Activated CD4-positive, alpha-beta T cell treated with anti-CD3 and anti-CD28 coated beads, Interleukin-2, amount 50 U/mL, for 4 hours (primary cell): ENCODE measurements at regions not wholly inside any gene's neighbourhood (a gene's known extent, or its start where the extent isn't known, plus 50 kb on each side); places are given as distances from the start of the nearest gene placed in this dataset.

Experiments
- DNase-seq, 2 experiments: peaks; one replicate each; pipeline ENCODE4 v3.0.0-alpha.2; 2020

- DNase-seq, result no peak
Observed at GRCh38 chr2:12090072-12090471, 343.6 kb downstream of the LPIN1 start.

GRCh38 chr2:12090590-12090989 lies 344.2 kb downstream of the LPIN1 start:
- DNase-seq, result no peak

- DNase-seq, result no peak
Observed at GRCh38 chr2:12091201-12091806, 344.9 kb downstream of the LPIN1 start.

- DNase-seq, result no peak
Observed at GRCh38 chr2:12094134-12094533, 347.7 kb downstream of the LPIN1 start.

- DNase-seq, result no peak
Observed at GRCh38 chr2:12096051-12096787, 349.8 kb downstream of the LPIN1 start.

GRCh38 chr2:12096788-12097449 lies 350.5 kb downstream of the LPIN1 start:
- DNase-seq, result no peak

GRCh38 chr2:12097859-12098258 lies 351.4 kb downstream of the LPIN1 start:
- no peak for DNase-seq

- no peak for DNase-seq
Observed at GRCh38 chr2:12099374-12099773, 352.9 kb downstream of the LPIN1 start.

GRCh38 chr2:12102679-12103078 lies 356.2 kb downstream of the LPIN1 start:
- no peak for DNase-seq

GRCh38 chr2:12105180-12105579 lies 358.7 kb downstream of the LPIN1 start:
- DNase-seq, result no peak

- DNase-seq, result peak in 1 of 2 experiments; percentile 7
Observed at GRCh38 chr2:12106440-12107080, 360.1 kb downstream of the LPIN1 start.

- DNase-seq, result no peak
Observed at GRCh38 chr2:12107321-12107720, 360.9 kb downstream of the LPIN1 start.

GRCh38 chr2:12107939-12108338 lies 361.5 kb downstream of the LPIN1 start:
- no peak for DNase-seq

GRCh38 chr2:12109363-12110017 lies 363.1 kb downstream of the LPIN1 start:
- DNase-seq, result no peak

- DNase-seq, result no peak
Observed at GRCh38 chr2:12110074-12110473, 363.6 kb downstream of the LPIN1 start.

- DNase-seq, result no peak
Observed at GRCh38 chr2:12110481-12110880, 364.0 kb downstream of the LPIN1 start.

- DNase-seq, result no peak
Observed at GRCh38 chr2:12113412-12113811, 367.0 kb downstream of the LPIN1 start.

- no peak for DNase-seq
Observed at GRCh38 chr2:12114816-12115215, 368.4 kb downstream of the LPIN1 start.

GRCh38 chr2:12116228-12116750 lies 369.9 kb downstream of the LPIN1 start:
- no peak for DNase-seq

- no peak for DNase-seq
Observed at GRCh38 chr2:12119841-12120240, 373.4 kb downstream of the LPIN1 start.

- DNase-seq, result no peak
Observed at GRCh38 chr2:12120281-12121150, 374.1 kb downstream of the LPIN1 start.

GRCh38 chr2:12124790-12125189 lies 378.4 kb downstream of the LPIN1 start:
- DNase-seq, result no peak
